GM19467 (cell line): ENCODE measurements at regions not wholly inside any gene's neighbourhood (a gene's known extent, or its start where the extent isn't known, plus 50 kb on each side); places are given as distances from the start of the nearest gene placed in this dataset.

Source experiments
- ATAC-seq: cut with Tn5 transposase; IDR thresholded peaks from one replicate; pipeline ENCODE4 v1.9.1; 2021; ENCODE audit warnings: mild to moderate bottlenecking, moderate library complexity; ENCODE audit not compliant: unreplicated experiment

- no peak for ATAC-seq
Observed at GRCh38 chr6:113796038-113796437, 61.1 kb upstream of the MARCKS start.

- ATAC-seq, result no peak
Observed at GRCh38 chr6:113802779-113803178, 54.4 kb upstream of the MARCKS start.

- peak; percentile 91 for ATAC-seq
Observed at GRCh38 chr6:113805173-113805790, 51.9 kb upstream of the MARCKS start.

GRCh38 chr6:113805811-113806495, 51.2 kb upstream of the MARCKS start:
- ATAC-seq, result no peak
